Gastroesophageal sphincter (tissue), 4 donors: ENCODE measurements at regions not wholly inside any gene's neighbourhood (a gene's known extent, or its start where the extent isn't known, plus 50 kb on each side); places are given as distances from the start of the nearest gene placed in this dataset.

Experiments used
- ATAC-seq: fragments of 150-250 bp; one replicate; pipeline ENCODE4 v1.9.1; 2016; ENCODE audit warnings: mild to moderate bottlenecking, moderate library complexity
- H3K27ac ChIP-seq, 4 donors: fragments of 200-600 bp; sonication (generic) in 3 of 4; 1 replicate in 3 of 4; 2 replicates in 1 of 4; pipeline ENCODE4 v1.5.1; 2016 to 2019
- H3K27me3 ChIP-seq: fragments of 200-600 bp; sonication (generic); one replicate; pipeline ENCODE4 v1.5.1; 2019
- H3K36me3 ChIP-seq, 2 donors: fragments of 200-600 bp; sonication (generic); one replicate each; pipeline ENCODE4 v1.5.1; 2019; ENCODE audit warnings: control low read depth in 1 of 2
- H3K4me1 ChIP-seq, 3 donors: fragments of 200-600 bp; sonication (generic); 1 replicate in 2 of 3; 2 replicates in 1 of 3; pipeline ENCODE4 v1.5.1; 2016 to 2019; ENCODE audit warnings: control low read depth in 2 of 3
- H3K4me3 ChIP-seq, 2 donors: fragments of 200-600 bp; sonication (generic); one replicate each; pipeline ENCODE4 v1.5.1; 2019; ENCODE audit warnings: mild to moderate bottlenecking in 1 of 2, moderate library complexity in 1 of 2
- H3K9me3 ChIP-seq, 3 donors: fragments of 200-600 bp; sonication (generic); one replicate each; pipeline ENCODE4 v1.5.1; 2017 to 2019; ENCODE audit warnings: control low read depth in 2 of 3
- EP300 ChIP-seq: sonication (generic); formaldehyde crosslinking; IDR thresholded peaks from one replicate; pipeline ENCODE4 v1.6.1; 2017; ENCODE audit warnings: antibody characterized with exemption, mild to moderate bottlenecking
- POLR2A ChIP-seq, 2 donors: fragments of 450-650 bp; IDR thresholded peaks; one replicate each; pipeline ENCODE4 v1.6.1; 2017; ENCODE audit warnings: antibody characterized with exemption in 2 of 2, mild to moderate bottlenecking in 2 of 2, moderate library complexity in 1 of 2
- POLR2AphosphoS5 ChIP-seq: sonication (generic); formaldehyde crosslinking; IDR thresholded peaks from one replicate; pipeline ENCODE4 v1.6.1; 2017; ENCODE audit warnings: antibody characterized with exemption
- WGBS, 2 donors: methylation state at CpG; one replicate each; pipeline ENCODE4 v1.1.5; 2018; ENCODE audit warnings: low coverage in 1 of 2; 5-methylcytosine and 5-hydroxymethylcytosine counted together
- TF ChIP-seq, protein P1 (sequence below), 4 experiments: fragments of 200-600 bp in 2 of 4; fragments of 450-650 bp in 2 of 4; sonication (generic) in 1 of 4; IDR thresholded peaks; one replicate each; pipeline ENCODE4 v1.5.1; 2017 to 2019; ENCODE audit warnings: antibody characterized with exemption in 4 of 4, mild to moderate bottlenecking in 2 of 4, moderate library complexity in 2 of 4

DNA sequence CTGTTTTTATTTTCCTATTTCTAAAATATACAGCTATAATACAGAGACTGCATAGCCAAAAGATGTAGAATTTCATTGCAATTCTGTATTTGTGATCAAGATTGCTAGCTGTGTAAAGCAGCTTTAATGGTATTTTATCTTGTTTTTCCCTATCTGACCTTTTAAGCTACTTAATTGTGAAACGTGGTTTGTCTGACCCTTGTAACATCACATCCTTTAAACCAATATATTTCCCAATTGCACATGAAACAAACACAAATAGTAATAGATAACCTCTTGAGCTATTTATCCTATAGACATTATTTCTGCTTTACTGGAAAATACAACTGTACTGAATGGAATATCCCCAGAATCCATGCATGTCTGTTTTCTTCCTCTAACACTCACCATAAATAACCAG, 112.2 kb upstream of the PLPPR4 start:
- no peaks in the 10 kb centered on the region for H3K36me3 ChIP-seq
- no peaks in the 10 kb centered on the region for H3K4me1 ChIP-seq
- H3K27ac ChIP-seq = no peak overlapping the region
- TF ChIP-seq POLR2AphosphoS5 (no peak), POLR2A (IDR thresholded peaks at IDR 0.05) (no peak), EP300 (no peak)
- TF ChIP-seq, protein P1, sequence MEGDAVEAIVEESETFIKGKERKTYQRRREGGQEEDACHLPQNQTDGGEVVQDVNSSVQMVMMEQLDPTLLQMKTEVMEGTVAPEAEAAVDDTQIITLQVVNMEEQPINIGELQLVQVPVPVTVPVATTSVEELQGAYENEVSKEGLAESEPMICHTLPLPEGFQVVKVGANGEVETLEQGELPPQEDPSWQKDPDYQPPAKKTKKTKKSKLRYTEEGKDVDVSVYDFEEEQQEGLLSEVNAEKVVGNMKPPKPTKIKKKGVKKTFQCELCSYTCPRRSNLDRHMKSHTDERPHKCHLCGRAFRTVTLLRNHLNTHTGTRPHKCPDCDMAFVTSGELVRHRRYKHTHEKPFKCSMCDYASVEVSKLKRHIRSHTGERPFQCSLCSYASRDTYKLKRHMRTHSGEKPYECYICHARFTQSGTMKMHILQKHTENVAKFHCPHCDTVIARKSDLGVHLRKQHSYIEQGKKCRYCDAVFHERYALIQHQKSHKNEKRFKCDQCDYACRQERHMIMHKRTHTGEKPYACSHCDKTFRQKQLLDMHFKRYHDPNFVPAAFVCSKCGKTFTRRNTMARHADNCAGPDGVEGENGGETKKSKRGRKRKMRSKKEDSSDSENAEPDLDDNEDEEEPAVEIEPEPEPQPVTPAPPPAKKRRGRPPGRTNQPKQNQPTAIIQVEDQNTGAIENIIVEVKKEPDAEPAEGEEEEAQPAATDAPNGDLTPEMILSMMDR (IDR thresholded peaks at IDR 0.05) = no peak
- H3K9me3 ChIP-seq = no peaks in the 10 kb centered on the region
- no peak for ATAC-seq
- H3K4me3 ChIP-seq = no peak overlapping the region
- no peaks in the 10 kb centered on the region for H3K27me3 ChIP-seq
- 15 to 38% methylated on average over 1 of the region's 1 CpG for WGBS, 2 donors

DNA sequence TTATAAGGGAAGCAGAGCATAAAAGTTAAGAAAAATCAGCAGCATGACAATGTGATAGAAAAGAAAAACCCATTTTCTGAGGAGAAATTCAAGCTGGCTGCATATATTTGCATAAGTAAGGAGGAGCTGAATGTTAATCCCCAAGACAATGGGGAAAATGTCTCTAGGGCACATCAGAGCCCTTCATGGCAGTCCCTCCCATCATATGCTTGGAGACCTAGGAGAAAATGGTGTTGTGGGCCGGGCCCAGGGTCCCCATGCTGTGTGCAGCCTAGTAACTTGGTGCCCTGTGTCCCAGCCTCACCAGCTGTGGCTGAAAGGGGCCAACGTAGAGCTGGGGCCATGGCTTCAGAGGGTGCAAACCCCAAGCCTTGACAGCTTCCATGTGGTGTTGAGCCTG, 100.6 kb upstream of the PLPPR4 start:
- Histone ChIP-seq H3K4me1 (no peaks in the 10 kb centered on the region), H3K9me3 (no peaks in the 10 kb centered on the region), H3K36me3 (no peaks in the 10 kb centered on the region), H3K4me3 (no peak overlapping the region), H3K27ac (no peak overlapping the region), H3K27me3 (no peaks in the 10 kb centered on the region)
- TF ChIP-seq POLR2AphosphoS5 = no peak
- TF ChIP-seq, protein P1 (IDR thresholded peaks at IDR 0.05) = no peak
- no peak for TF ChIP-seq POLR2A (IDR thresholded peaks at IDR 0.05)
- TF ChIP-seq EP300 = no peak
- 60 to 75% methylated on average over 1 to 2 of the region's 2 CpGs for WGBS, 2 donors
- no peak for ATAC-seq

DNA sequence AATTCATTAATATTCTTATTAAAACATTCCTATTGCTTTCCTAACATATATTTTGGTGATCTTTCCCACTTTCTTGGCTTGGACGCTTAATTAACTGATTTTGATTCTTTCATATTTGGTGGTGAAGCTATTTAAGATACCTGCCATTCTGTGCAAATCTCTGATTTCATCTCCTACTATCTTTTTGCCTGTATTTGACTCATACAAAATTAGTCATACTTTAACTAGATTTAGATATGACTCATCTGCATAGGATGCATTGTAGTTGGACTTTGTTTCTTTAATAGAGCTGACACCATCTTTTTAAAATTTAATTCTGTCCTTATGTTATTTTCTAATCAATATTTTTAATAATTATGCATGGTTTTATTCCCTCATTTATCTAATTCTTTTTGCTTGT, 93.8 kb upstream of the PLPPR4 start:
- Histone ChIP-seq H3K27me3 (no peaks in the 10 kb centered on the region), H3K27ac (no peak overlapping the region), H3K9me3 (no peaks in the 10 kb centered on the region), H3K4me1 (no peaks in the 10 kb centered on the region), H3K36me3 (no peaks in the 10 kb centered on the region), H3K4me3 (no peak overlapping the region)
- ATAC-seq = no peak
- WGBS, 2 donors = 100% methylated on average over 1 of the region's 1 CpG; no CpG with 5 or more reads in 1 of the 2 donors
- TF ChIP-seq POLR2AphosphoS5 (no peak), EP300 (no peak), POLR2A (IDR thresholded peaks at IDR 0.05) (no peak)
- TF ChIP-seq, protein P1 (IDR thresholded peaks at IDR 0.05) = no peak

DNA sequence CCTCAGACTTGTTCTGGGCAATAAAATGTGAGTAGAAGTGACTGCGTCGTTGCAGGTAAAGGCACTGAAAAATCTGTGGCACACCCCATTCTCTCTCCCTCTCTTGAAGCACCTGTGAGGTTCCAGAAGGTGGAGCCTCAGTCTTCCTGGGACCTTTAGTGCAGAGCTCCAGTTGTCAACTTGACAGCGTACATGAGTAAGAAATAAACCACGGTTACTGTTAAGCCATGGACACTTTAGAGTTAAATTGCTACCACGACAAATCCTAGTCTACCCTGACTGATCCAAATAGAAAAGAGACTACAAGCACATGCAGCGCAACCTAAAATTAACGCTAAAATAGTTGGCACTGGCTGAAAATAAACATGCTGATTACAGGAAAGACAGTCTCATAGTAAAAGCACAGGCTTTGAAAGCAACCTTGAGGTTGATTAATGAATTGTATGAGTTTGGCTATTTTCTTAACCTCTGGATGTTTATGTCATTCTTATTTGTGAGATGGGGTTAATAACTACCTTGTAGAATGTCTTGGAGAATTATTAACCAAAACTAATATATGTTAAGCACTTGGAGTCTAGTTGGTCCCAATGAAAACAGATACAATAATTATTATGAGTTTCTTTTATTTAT, 93.0 kb upstream of the PLPPR4 start:
- WGBS, 2 donors = 41 to 56% methylated on average over 6 to 7 of the region's 7 CpGs
- Histone ChIP-seq H3K9me3 (no peaks in the 10 kb centered on the region), H3K27ac (no peak overlapping the region), H3K4me1 (no peaks in the 10 kb centered on the region), H3K36me3 (no peaks in the 10 kb centered on the region), H3K4me3 (no peak overlapping the region), H3K27me3 (no peaks in the 10 kb centered on the region)
- ATAC-seq = no peak
- TF ChIP-seq POLR2AphosphoS5 (no peak), EP300 (no peak)
- TF ChIP-seq, protein P1 (IDR thresholded peaks at IDR 0.05) = no peak

DNA sequence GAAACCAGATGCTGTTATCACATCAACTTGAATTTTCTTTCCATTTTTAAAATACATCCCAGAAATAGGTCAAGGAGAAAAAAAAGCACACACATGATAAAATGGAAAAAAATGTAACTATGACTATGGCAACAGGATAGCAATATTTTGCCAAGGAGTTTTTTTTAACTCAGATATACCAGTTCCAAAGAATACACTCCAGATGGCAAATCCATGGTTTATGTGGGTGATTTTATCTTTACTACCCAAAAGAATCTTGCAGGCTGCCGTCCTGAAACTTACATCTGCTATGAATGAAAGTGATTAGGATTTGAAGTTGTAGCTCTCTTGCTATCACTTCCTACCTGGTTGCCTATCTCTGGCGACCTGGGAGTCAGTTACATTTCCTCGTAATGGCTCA, 91.0 kb upstream of the PLPPR4 start:
- Histone ChIP-seq H3K4me3 (no peak overlapping the region), H3K27me3 (no peaks in the 10 kb centered on the region), H3K9me3 (no peaks in the 10 kb centered on the region), H3K36me3 (no peaks in the 10 kb centered on the region), H3K27ac (no peak overlapping the region), H3K4me1 (no peaks in the 10 kb centered on the region)
- WGBS, 2 donors = 65% methylated on average over 3 of the region's 3 CpGs
- ATAC-seq = no peak
- TF ChIP-seq POLR2AphosphoS5 (no peak), EP300 (no peak)
